A549 (cell line): ENCODE measurements at regions not wholly inside any gene's neighbourhood (a gene's known extent, or its start where the extent isn't known, plus 50 kb on each side); places are given as distances from the start of the nearest gene placed in this dataset.

Source experiments
- ATAC-seq, 2 experiments: fragments of 200-7000 bp in 1 of 2; fragments of >200 bp in 1 of 2; cut with Nextera tagmentation in 1 of 2; cut with Tn5 transposase in 1 of 2; 3 replicates each; pipeline versions ENCODE4 v1.8.0 to v1.9.1; 2018 to 2020; ENCODE audit warnings: mild to moderate bottlenecking in 1 of 2, moderate library complexity in 1 of 2
- CTCF ChIA-PET: fragments of 300-600 bp; sonication (Branson Sonifier 250); formaldehyde crosslinking; extraction: SDS; loops from one replicate; lab custom pipeline; 2021; ENCODE audit warnings: antibody characterized with exemption, inconsistent platforms; lab: Yijun Ruan, JAX
- POLR2A ChIA-PET: fragments of 350-600 bp; formaldehyde crosslinking; extraction: SDS; loops from one replicate; lab custom pipeline; 2021; ENCODE audit warnings: antibody characterized with exemption, inconsistent platforms; lab: Yijun Ruan, JAX
- DNase-seq, 2 experiments: peaks; one replicate each; pipeline versions ENCODE4 v3.0.0 to v3.0.0-alpha.2; 2011 to 2016; ENCODE audit warnings: low read depth in 1 of 2, low spot score in 1 of 2
- FAIRE-seq: peaks from 2 replicates; lab custom pipeline; 2011; peaks lifted over from hg19 to GRCh38; lab: Jason Lieb, UNC
- H3K27ac ChIP-seq, 2 experiments: fragments of >200 bp; sonication (Bioruptor Twin); formaldehyde crosslinking; 3 replicates each; pipeline ENCODE4 v1.5.1; 2016 to 2017
- H3K4me1 ChIP-seq: fragments of >200 bp; sonication (Bioruptor Twin); formaldehyde crosslinking; 3 replicates; pipeline ENCODE4 v1.6.1; 2016
- H3K4me2 ChIP-seq: fragments of >200 bp; sonication (Bioruptor Twin); formaldehyde crosslinking; 3 replicates; pipeline ENCODE4 v1.6.1; 2016
- H3K4me3 ChIP-seq: fragments of >200 bp; sonication (Bioruptor Twin); formaldehyde crosslinking; 3 replicates; pipeline ENCODE4 v1.5.1; 2016
- H3K9me3 ChIP-seq: fragments of >200 bp; sonication (Bioruptor Twin); formaldehyde crosslinking; 3 replicates; pipeline ENCODE4 v1.6.1; 2016
- CEBPB ChIP-seq, 2 experiments: fragments of >200 bp in 1 of 2; sonication (Bioruptor Twin) in 1 of 2; formaldehyde crosslinking in 1 of 2; IDR thresholded peaks; 2 replicates each; pipeline ENCODE4 v1.6.1; 2012 to 2016
- CHD2 ChIP-seq: fragments of 150-350 bp; IDR thresholded peaks from 2 replicates; pipeline ENCODE4 v1.6.1; 2014; ENCODE audit warnings: low read length; ENCODE audit not compliant: partially characterized antibody
- CHD4 ChIP-seq: fragments of 200-600 bp; sonication (generic); IDR thresholded peaks from 2 replicates; pipeline ENCODE4 v1.6.1; 2016; ENCODE audit warnings: antibody characterized with exemption, mild to moderate bottlenecking, borderline replicate concordance
- CTCF ChIP-seq: fragments of >200 bp; sonication (Bioruptor Twin); formaldehyde crosslinking; IDR thresholded peaks from 3 replicates; pipeline ENCODE4 v1.5.1; 2016
- ESRRA ChIP-seq: fragments of 150-350 bp; IDR thresholded peaks from 2 replicates; pipeline ENCODE4 v1.6.1; 2014; ENCODE audit warnings: mild to moderate bottlenecking, low read length, borderline replicate concordance
- GATA3 ChIP-seq: IDR thresholded peaks from 2 replicates; pipeline ENCODE4 v1.6.1; 2012; ENCODE audit warnings: borderline replicate concordance
- HDAC2 ChIP-seq: fragments of 200-600 bp; sonication (generic); IDR thresholded peaks from 2 replicates; pipeline ENCODE4 v1.6.1; 2016
- HOXA7 ChIP-seq: fragments of 250-450 bp; sonication (Bioruptor Pico); IDR thresholded peaks from 2 replicates; pipeline ENCODE4 v1.5.0; 2020; ENCODE audit warnings: mild to moderate bottlenecking, moderate library complexity
- HOXB13 ChIP-seq: fragments of 250-450 bp; sonication (Bioruptor Pico); IDR thresholded peaks from 2 replicates; pipeline ENCODE4 v1.5.0; 2020; ENCODE audit warnings: low read depth, mild to moderate bottlenecking, moderate library complexity
- HOXB5 ChIP-seq: fragments of 250-450 bp; sonication (Bioruptor Pico); IDR thresholded peaks from 2 replicates; pipeline ENCODE4 v1.5.0; 2020; ENCODE audit warnings: mild to moderate bottlenecking, moderate library complexity
- KDM1A ChIP-seq: fragments of 200-600 bp; sonication (generic); IDR thresholded peaks from 2 replicates; pipeline ENCODE4 v1.6.1; 2016; ENCODE audit warnings: low read depth, mild to moderate bottlenecking
- KDM5A ChIP-seq: fragments of 200-600 bp; sonication (generic); IDR thresholded peaks from 2 replicates; pipeline ENCODE4 v1.6.1; 2016; ENCODE audit warnings: antibody characterized with exemption, mild to moderate bottlenecking
- MAX ChIP-seq: IDR thresholded peaks from 2 replicates; pipeline ENCODE4 v1.6.1; 2012
- MAZ ChIP-seq: fragments of 150-350 bp; IDR thresholded peaks from 2 replicates; pipeline ENCODE4 v1.6.1; 2014; ENCODE audit warnings: antibody characterized with exemption, low read depth, low read length, borderline replicate concordance
- NFE2L2 ChIP-seq: fragments of 150-350 bp; conservative IDR thresholded peaks from 2 replicates; pipeline ENCODE4 v1.6.1; 2014; ENCODE audit warnings: low read length
- PHF8 ChIP-seq: fragments of 200-600 bp; sonication (generic); IDR thresholded peaks from 2 replicates; pipeline ENCODE4 v1.6.1; 2016; ENCODE audit warnings: low read depth, mild to moderate bottlenecking, antibody characterized with exemption, moderate library complexity, borderline replicate concordance
- RARB ChIP-seq: fragments of 250-450 bp; sonication (Bioruptor Pico); IDR thresholded peaks from 2 replicates; pipeline ENCODE4 v1.8.0; 2021; ENCODE audit warnings: mild to moderate bottlenecking, moderate library complexity
- RCOR1 ChIP-seq: fragments of 150-350 bp; IDR thresholded peaks from 2 replicates; pipeline ENCODE4 v1.6.1; 2014; ENCODE audit warnings: antibody characterized with exemption, low read length, low read depth
- RFX5 ChIP-seq: fragments of 450-650 bp; IDR thresholded peaks from 2 replicates; pipeline ENCODE4 v1.7.1; 2014; ENCODE audit warnings: antibody characterized with exemption, mild to moderate bottlenecking, moderate library complexity
- RNF2 ChIP-seq: fragments of 200-600 bp; sonication (generic); IDR thresholded peaks from 2 replicates; pipeline ENCODE4 v1.6.1; 2016; ENCODE audit warnings: low read depth, mild to moderate bottlenecking, antibody characterized with exemption, moderate library complexity, borderline replicate concordance
- TP53 ChIP-seq: fragments of 250-450 bp; sonication (Bioruptor Pico); IDR thresholded peaks from 2 replicates; pipeline ENCODE4 v1.5.0; 2021; ENCODE audit warnings: mild to moderate bottlenecking, moderate library complexity
- ZSCAN20 ChIP-seq: fragments of 250-450 bp; sonication (Bioruptor Pico); IDR thresholded peaks from 2 replicates; pipeline ENCODE4 v1.8.0; 2022; ENCODE audit warnings: mild to moderate bottlenecking, moderate library complexity
- whole genome bisulfite sequencing: methylation state at CpG from one replicate; pipeline ENCODE4 v1.1.6; 2017; ENCODE audit errors: missing lambda C conversion rate; 5-methylcytosine and 5-hydroxymethylcytosine counted together
- TF ChIP-seq, protein P1 (sequence below): fragments of 200-600 bp; sonication (generic); IDR thresholded peaks from 2 replicates; pipeline ENCODE4 v1.6.1; 2016; ENCODE audit warnings: antibody characterized with exemption, mild to moderate bottlenecking, moderate library complexity
- TF ChIP-seq, protein P2 (sequence below): fragments of 450-650 bp; IDR thresholded peaks from 2 replicates; pipeline ENCODE4 v1.6.1; 2014; ENCODE audit warnings: antibody characterized with exemption
- TF ChIP-seq, protein P3 (sequence below): fragments of >200 bp; sonication (Bioruptor Twin); formaldehyde crosslinking; IDR thresholded peaks from 3 replicates; pipeline ENCODE4 v1.6.1; 2016

GRCh38 chr1:83734420-83734819 lies 264.5 kb downstream of the TTLL7 start (continued):
- TF ChIP-seq PHF8 (no peak), RARB (CRISPR knock-in tag) (no peak), RNF2 (no peak), CHD2 (no peak), ESRRA (no peak)
- TF ChIP-seq, protein P1, sequence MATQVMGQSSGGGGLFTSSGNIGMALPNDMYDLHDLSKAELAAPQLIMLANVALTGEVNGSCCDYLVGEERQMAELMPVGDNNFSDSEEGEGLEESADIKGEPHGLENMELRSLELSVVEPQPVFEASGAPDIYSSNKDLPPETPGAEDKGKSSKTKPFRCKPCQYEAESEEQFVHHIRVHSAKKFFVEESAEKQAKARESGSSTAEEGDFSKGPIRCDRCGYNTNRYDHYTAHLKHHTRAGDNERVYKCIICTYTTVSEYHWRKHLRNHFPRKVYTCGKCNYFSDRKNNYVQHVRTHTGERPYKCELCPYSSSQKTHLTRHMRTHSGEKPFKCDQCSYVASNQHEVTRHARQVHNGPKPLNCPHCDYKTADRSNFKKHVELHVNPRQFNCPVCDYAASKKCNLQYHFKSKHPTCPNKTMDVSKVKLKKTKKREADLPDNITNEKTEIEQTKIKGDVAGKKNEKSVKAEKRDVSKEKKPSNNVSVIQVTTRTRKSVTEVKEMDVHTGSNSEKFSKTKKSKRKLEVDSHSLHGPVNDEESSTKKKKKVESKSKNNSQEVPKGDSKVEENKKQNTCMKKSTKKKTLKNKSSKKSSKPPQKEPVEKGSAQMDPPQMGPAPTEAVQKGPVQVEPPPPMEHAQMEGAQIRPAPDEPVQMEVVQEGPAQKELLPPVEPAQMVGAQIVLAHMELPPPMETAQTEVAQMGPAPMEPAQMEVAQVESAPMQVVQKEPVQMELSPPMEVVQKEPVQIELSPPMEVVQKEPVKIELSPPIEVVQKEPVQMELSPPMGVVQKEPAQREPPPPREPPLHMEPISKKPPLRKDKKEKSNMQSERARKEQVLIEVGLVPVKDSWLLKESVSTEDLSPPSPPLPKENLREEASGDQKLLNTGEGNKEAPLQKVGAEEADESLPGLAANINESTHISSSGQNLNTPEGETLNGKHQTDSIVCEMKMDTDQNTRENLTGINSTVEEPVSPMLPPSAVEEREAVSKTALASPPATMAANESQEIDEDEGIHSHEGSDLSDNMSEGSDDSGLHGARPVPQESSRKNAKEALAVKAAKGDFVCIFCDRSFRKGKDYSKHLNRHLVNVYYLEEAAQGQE, result no peak

- no peak for TF ChIP-seq ZSCAN20 (CRISPR knock-in tag)
- no peak for TF ChIP-seq RNF2
- no peak for TF ChIP-seq NFE2L2
- ChIA-PET POLR2A (no interaction called here), CTCF (interaction anchor here (0.7 kb wide), 1 partner anchor 1240 kb away, joined by 4 read pairs; no protein-coding TSS in a partner anchor)
- H3K4me1 ChIP-seq, result no peaks in the 10 kb centered on the region
- FAIRE-seq, result no peak
- H3K27ac ChIP-seq, result no peak overlapping the region
- WGBS, result 2% methylated on average over 5 of the region's 5 CpGs
- no peaks in the 10 kb centered on the region for H3K9me3 ChIP-seq
- H3K4me3 ChIP-seq, result no peak overlapping the region
- no peak for DNase-seq
- ATAC-seq, result no peak
- H3K4me2 ChIP-seq, result no peak overlapping the region
Observed at GRCh38 chr1:83725735-83726360, 273.1 kb downstream of the TTLL7 start.

DNA sequence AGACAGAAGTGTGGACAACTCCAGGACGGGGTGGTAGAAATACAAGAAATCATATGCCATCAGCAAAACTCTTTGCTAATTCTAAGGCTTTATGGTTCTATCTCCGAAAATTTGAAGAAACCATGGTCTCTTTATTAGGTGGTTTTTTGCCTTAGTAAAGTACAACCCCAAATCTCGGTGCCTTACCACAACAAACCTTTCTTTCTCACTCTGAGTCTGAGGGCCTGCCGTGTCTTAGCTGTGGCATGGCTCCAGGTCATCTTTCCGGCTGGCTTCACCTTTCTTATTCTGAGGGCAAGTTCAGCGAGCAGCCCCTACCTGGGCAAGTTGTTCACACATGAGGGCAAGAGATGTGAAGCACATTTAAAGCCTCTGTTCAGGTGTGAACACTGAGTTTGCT lies 280.6 kb downstream of the TTLL7 start:
- Histone ChIP-seq H3K4me1 (no peaks in the 10 kb centered on the region), H3K4me3 (no peak overlapping the region), H3K27ac (no peak overlapping the region), H3K9me3 (no peaks in the 10 kb centered on the region), H3K4me2 (no peak overlapping the region)
- TF ChIP-seq CTCF, result no peak
- no peak for TF ChIP-seq KDM5A
- no peak for TF ChIP-seq HOXB5 (CRISPR knock-in tag)
- no peak for TF ChIP-seq TP53 (CRISPR knock-in tag)
- TF ChIP-seq HOXB13, result no peak
- no peak for TF ChIP-seq CEBPB (IDR thresholded peaks at IDR 0.05)
- TF ChIP-seq, protein P2, sequence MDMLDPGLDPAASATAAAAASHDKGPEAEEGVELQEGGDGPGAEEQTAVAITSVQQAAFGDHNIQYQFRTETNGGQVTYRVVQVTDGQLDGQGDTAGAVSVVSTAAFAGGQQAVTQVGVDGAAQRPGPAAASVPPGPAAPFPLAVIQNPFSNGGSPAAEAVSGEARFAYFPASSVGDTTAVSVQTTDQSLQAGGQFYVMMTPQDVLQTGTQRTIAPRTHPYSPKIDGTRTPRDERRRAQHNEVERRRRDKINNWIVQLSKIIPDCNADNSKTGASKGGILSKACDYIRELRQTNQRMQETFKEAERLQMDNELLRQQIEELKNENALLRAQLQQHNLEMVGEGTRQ, result no peak
- no peak for TF ChIP-seq MAZ
- TF ChIP-seq GATA3, result no peak
- no peak for TF ChIP-seq ESRRA
- TF ChIP-seq RFX5, result no peak
- no peak for TF ChIP-seq PHF8
- no peak for TF ChIP-seq RCOR1
- no peak for TF ChIP-seq HDAC2
- TF ChIP-seq CHD4, result no peak
- no peak for TF ChIP-seq NFE2L2
- TF ChIP-seq HOXA7 (CRISPR knock-in tag), result no peak
- TF ChIP-seq KDM1A, result no peak
- TF ChIP-seq, protein P3, sequence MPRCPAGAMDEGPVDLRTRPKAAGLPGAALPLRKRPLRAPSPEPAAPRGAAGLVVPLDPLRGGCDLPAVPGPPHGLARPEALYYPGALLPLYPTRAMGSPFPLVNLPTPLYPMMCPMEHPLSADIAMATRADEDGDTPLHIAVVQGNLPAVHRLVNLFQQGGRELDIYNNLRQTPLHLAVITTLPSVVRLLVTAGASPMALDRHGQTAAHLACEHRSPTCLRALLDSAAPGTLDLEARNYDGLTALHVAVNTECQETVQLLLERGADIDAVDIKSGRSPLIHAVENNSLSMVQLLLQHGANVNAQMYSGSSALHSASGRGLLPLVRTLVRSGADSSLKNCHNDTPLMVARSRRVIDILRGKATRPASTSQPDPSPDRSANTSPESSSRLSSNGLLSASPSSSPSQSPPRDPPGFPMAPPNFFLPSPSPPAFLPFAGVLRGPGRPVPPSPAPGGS, result no peak
- TF ChIP-seq MAX, result no peak
- ATAC-seq (no peak), FAIRE-seq (no peak), DNase-seq (no peak)
- ChIA-PET CTCF (no interaction called here), POLR2A (no interaction called here)
- WGBS, result 5% methylated on average over 6 of the region's 6 CpGs
